Testis (tissue), 2 donors: ENCODE measurements at regions not wholly inside any gene's neighbourhood (a gene's known extent, or its start where the extent isn't known, plus 50 kb on each side); places are given as distances from the start of the nearest gene placed in this dataset.

Experiments
- POLR2A ChIP-seq: fragments of 450-650 bp; IDR thresholded peaks from one replicate; pipeline ENCODE4 v1.6.1; 2017; ENCODE audit warnings: antibody characterized with exemption, mild to moderate bottlenecking, moderate library complexity
- TF ChIP-seq, protein P1 (sequence below), 3 experiments: fragments of 450-650 bp in 2 of 3; fragments of 200-600 bp in 1 of 3; sonication (generic) in 1 of 3; IDR thresholded peaks; one replicate each; pipeline ENCODE4 v1.5.1; 2016 to 2019; ENCODE audit warnings: antibody characterized with exemption in 3 of 3, mild to moderate bottlenecking in 2 of 3, moderate library complexity in 1 of 3

DNA sequence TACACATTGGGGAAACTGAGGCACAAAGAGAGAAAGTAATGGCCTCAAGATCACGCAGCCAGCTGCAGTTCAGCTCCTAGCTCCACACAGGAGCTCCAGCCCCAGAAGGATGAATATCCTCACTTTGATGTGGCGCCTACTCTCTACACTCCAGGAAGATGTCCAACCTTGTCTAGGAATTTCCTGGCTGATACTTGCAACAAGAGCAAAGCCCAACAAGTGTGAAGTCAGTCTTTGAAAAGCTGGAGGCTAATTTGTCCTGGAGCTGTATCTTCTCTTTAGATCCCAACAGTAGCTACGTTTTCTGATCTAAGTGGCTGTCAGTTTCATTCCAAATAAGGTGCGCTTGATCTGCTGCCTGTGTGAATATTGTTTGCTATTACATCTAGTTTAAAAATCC is 344.9 kb downstream of the PTPRU start:
- TF ChIP-seq, protein P1, sequence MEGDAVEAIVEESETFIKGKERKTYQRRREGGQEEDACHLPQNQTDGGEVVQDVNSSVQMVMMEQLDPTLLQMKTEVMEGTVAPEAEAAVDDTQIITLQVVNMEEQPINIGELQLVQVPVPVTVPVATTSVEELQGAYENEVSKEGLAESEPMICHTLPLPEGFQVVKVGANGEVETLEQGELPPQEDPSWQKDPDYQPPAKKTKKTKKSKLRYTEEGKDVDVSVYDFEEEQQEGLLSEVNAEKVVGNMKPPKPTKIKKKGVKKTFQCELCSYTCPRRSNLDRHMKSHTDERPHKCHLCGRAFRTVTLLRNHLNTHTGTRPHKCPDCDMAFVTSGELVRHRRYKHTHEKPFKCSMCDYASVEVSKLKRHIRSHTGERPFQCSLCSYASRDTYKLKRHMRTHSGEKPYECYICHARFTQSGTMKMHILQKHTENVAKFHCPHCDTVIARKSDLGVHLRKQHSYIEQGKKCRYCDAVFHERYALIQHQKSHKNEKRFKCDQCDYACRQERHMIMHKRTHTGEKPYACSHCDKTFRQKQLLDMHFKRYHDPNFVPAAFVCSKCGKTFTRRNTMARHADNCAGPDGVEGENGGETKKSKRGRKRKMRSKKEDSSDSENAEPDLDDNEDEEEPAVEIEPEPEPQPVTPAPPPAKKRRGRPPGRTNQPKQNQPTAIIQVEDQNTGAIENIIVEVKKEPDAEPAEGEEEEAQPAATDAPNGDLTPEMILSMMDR (IDR thresholded peaks at IDR 0.05), result no peak
- no peak for TF ChIP-seq POLR2A
